GM19043 (cell line): ENCODE measurements at regions not wholly inside any gene's neighbourhood (a gene's known extent, or its start where the extent isn't known, plus 50 kb on each side); places are given as distances from the start of the nearest gene placed in this dataset.
"Not testable (repeated sequence)": the region's sequence is repeated elsewhere in the genome, so short reads cannot be mapped to it uniquely, and the experiment has no call there.

ENCODE experiments used
- ATAC-seq: cut with Tn5 transposase; IDR thresholded peaks from one replicate; pipeline ENCODE4 v1.9.1; 2021; ENCODE audit warnings: low read depth; ENCODE audit not compliant: unreplicated experiment

GRCh38 chr17:77036841-77037381 lies 103.9 kb upstream of the SEC14L1 start:
- no peak for ATAC-seq

- no peak for ATAC-seq
These were observed 102.8 kb upstream of the SEC14L1 start for GRCh38 chr17:77037943-77038342.

- no peak for ATAC-seq
These were observed 101.7 kb upstream of the SEC14L1 start for GRCh38 chr17:77038884-77039555.

DNA sequence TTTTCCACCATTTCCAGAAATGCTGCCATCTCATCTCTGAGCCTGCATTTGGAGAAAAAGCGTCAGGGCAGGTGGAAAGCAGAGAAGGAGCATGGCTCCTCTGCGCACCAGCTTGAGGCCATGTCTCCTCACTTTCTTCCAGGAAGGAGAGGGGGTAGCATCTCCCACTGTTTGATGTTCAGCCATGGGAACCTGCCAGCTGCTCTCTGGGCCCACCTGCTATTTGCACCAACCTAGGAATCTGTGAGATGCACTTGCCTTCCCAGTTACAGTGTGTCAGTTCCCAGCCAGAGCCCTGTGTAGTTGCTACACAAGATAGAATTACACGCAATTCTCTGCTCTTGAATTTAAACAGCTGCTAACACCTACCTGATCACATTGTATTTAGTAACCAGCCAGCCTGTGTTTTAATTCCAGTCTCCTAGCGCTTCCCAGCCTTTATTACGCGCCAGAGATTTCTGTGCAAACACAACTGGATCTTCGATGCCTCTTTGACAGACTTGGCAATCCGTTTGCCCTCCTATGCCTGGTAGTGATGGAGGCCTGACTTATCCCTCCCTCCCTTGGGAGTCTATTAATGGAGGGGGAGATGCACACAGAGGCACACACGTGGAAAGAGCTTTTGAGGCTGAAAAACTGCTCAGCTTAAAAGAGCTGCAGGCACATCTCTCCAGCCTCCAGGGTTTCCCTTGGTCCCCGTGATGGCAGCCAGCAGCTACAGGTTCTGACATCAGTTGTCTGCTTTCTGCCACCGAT lies 98.1 kb upstream of the SEC14L1 start:
- ATAC-seq = no peak

DNA sequence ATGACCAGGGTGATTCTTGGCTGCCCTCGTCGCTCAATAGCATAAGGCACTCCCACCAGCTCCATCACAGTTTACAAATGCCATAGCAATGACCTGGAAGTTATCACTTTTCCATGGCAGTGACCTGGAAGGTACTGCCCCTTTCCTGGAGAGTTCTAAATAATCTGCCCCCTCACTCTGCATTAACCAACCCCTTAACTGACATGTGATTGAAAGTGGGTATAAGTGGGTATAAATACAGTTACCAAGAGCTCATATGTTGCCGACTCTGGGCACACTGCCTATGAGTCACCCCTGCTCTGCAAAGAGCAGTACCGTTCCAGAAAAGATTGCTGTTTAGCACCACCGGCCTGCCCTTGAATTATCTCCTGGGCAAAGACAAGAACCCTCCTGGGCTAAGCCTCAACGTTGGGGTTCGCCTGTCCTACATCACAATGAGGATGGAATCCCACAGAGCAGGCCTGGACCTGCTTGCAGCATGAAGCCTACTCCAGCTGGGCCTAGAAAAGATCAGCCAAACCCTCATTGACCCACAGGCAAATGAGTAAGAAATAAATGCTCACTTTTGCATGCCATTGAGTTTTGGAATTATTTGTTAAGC lies 95.2 kb upstream of the SEC14L1 start:
- ATAC-seq = no peak

DNA sequence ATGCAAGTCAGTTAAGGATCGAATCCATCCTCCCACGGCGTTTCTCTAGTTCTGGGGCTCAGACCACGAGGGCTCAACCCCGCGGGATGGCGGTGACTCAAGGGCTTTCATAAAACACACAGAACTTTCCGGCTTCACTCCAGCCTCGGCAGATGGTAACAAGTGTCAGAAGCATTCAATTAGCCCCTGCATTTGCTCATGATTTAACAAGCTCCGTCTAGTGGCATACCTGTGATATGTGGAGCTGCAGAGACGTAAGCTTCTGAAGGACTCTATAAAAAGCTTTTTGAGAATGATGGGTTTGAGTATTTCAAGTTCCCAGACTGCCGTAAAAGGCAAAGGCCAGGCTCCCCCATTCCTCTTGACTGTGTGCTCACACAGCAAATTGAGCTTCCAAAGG lies 91.3 kb upstream of the SEC14L1 start:
- ATAC-seq = no peak

DNA sequence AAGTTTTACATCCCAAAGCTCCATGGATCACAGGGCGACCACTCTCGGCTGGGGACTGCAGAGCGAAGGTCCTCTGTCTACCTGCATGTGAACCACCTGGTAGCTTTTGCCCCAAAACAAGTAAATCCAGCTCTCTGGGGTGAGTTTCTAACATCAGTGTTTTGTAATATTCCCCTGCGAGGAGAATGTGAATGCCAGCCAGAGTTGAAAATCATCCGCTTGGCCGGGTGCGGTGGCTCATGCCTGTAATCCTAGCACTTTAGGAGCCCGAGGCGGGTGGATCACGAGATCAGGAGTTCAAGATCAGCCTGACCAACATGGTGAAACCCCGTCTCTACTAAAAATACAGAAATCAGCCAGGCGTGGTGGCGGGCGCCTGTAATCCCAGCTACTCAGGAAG lies 89.9 kb upstream of the SEC14L1 start:
- ATAC-seq = not testable (repeated sequence)

DNA sequence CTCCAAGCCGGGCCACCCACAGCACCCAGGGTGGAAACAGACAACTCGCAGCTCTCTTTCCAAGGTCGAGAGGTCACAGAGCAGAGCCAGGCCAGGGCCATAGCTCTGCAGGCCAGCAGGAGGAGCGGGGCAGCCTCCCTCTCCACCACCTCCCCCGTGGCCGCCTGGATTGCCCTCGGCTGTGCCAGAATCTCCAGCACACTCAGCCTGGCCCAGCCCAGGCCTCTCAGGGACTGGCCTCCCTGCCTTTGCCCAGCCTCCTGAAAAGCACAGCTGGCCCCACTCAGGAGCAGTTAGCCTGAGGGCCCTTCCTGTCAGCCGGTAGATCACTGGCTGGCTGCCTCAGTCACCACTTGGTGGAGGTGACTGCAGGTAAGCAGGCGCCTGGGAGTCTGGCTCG lies 85.8 kb upstream of the SEC14L1 start:
- ATAC-seq = no peak

DNA sequence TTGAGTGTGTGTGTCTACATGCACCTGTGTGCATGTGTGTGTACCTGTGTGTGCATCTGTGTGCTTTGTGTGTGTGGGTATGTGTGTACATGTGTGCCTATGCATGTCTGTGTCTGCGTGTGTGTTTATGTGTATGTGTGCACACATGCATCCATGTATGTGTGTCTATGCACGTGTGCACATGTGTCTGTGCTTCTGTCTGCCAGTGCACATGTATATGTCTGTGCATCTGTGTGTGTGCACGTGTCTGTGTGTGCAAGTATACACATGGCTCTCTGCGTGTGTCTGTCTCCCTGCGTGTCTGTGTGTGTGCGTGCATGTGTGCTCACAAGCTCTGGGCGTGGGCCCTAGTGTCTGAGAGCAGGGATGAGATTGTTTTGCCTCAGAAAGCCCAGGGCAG lies 85.3 kb upstream of the SEC14L1 start:
- no peak for ATAC-seq

DNA sequence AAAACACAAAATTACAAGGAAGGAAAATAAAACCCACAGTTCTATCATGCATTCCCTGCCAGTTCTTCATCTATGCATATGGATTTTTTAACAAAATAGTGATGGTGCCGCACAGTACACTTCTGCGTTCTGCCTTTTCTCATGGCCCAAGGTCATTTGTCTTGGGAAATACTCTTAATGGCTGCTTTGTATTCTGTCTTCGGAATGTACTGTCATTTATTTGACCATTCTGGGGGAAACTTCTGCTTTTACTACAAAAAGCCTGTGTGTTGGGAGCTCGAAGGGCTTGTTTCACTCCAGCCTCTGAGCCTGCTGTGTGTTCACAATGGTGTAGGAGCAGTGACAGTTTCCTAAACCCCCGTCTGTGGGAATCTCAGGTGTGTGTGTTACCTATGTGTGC lies 82.8 kb upstream of the SEC14L1 start:
- ATAC-seq = no peak

GRCh38 chr17:77061669-77062068 lies 79.1 kb upstream of the SEC14L1 start:
- ATAC-seq = no peak

- no peak for ATAC-seq
These were observed 76.2 kb upstream of the SEC14L1 start for GRCh38 chr17:77064598-77064997.

- ATAC-seq = no peak
These were observed 74.6 kb upstream of the SEC14L1 start for GRCh38 chr17:77066165-77066564.

- ATAC-seq = not testable (repeated sequence)
These were observed 73.9 kb upstream of the SEC14L1 start for GRCh38 chr17:77066726-77067409.

DNA sequence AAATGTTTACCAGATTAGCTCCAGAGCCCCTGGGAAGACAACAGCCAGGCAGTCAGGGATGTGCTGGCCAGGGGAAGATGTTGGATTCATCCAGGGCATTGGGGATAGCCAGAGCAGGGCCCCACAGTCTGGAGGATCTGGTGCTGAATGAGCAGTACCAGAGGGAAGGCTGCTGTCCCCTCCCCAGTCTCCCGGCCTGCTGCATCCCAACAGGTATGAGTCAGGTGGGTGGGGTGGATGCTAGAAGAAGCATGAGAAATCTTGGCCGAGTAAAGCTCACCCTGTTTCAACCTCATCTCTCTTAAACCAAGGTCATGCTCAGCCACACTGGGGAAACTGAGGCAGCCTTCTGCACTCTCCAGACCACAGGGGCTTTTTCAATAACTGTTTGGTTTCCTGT lies 71.9 kb upstream of the SEC14L1 start:
- no peak for ATAC-seq

DNA sequence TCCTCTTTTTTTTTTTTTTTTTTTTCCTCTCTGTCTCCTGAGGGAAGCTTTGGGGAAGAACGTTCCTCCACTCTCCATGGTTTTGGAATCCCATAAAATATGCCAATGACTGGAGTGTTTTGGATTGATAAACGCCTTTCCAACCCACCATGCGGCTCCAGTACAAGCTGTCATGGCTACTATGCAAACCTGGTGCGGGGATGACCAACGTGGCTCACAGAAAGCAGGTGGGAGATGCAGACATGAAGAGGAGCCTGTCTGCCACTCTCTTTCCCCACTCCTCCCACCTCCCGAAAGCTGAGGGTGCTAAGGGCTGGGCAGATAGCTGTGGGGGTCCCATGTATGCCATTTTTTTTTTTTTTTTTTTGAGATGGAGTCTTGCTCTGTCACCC lies 69.9 kb upstream of the SEC14L1 start:
- no peak for ATAC-seq

GRCh38 chr17:77071925-77072490 lies 68.8 kb upstream of the SEC14L1 start:
- no peak for ATAC-seq

- ATAC-seq = no peak
These were observed 68.1 kb upstream of the SEC14L1 start for GRCh38 chr17:77072670-77073069.

- no peak for ATAC-seq
These were observed 66.1 kb upstream of the SEC14L1 start for GRCh38 chr17:77074681-77075080.

DNA sequence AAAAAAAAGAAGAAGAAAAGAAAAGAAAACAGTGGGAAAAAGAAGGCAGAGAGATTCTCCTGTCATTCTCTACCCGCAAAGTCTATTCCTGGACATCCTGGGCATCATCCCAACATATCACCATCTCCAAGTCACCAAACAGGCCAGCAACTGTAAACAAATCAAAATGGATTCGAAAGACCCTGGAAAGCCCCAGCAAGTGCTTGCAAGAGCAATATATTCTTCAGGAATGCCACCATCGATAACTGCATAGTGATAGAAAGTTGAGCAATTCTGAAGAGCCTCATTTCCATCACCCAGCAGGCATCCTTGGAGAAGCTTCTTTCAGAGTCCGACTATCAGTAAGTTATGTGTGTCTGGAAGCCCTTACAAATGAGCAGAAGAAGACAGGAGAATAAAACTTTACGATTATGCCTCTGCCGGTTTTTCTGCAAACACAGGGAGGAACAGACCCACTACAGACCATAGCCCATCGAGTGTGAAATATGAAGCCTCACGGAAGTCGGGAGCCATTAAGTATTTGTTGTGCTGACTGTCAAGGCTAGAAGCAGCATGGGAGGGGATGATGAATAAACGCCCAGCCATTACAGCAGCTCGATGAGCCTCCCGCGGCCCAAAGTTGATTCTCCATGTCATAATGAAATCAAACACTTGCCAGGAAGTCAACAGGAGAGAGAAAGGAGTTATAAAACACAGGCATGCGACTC lies 64.5 kb upstream of the SEC14L1 start:
- ATAC-seq = no peak
